ENCODE measurements at regions not wholly inside any gene's neighbourhood (a gene's known extent, or its start where the extent isn't known, plus 50 kb on each side); places are given as distances from the start of the nearest gene placed in this dataset.

GRCh38 chr3:95246413-95246812 lies 1183.6 kb downstream of the NSUN3 start:
- TF ChIP-seq CTCF (IDR thresholded peaks at IDR 0.05; ENCODE audit: control extremely low read depth in 1 of 3, insufficient read depth in 1 of 3, low read depth in 1 of 3, low read length in 3 of 3) (no peak), BRCA1 (IDR thresholded peaks at IDR 0.05; ENCODE audit: low read depth, low read length) (no peak), EP300 (IDR thresholded peaks at IDR 0.05; ENCODE audit: borderline replicate concordance in 1 of 2, low read depth in 2 of 2, low read length in 2 of 2) (no peak), CREB1 (IDR thresholded peaks at IDR 0.05) (no peak), RFX5 (IDR thresholded peaks at IDR 0.05; ENCODE audit: borderline replicate concordance, low read depth, low read length) (no peak)

Data from H1 (cell line).